ENCODE measurements at regions not wholly inside any gene's neighbourhood (a gene's known extent, or its start where the extent isn't known, plus 50 kb on each side); places are given as distances from the start of the nearest gene placed in this dataset.

GRCh38 chr20:51953731-51954340 lies 151.5 kb upstream of the SALL4 start:
- no peaks in the 10 kb centered on the region for H3K27me3 Mint-ChIP-seq (ENCODE audit: unreplicated experiment)
- intact Hi-C loops (cut with micrococcal nuclease; ENCODE audit: unreplicated experiment), result no loop called here
- TF ChIP-seq, protein P1, sequence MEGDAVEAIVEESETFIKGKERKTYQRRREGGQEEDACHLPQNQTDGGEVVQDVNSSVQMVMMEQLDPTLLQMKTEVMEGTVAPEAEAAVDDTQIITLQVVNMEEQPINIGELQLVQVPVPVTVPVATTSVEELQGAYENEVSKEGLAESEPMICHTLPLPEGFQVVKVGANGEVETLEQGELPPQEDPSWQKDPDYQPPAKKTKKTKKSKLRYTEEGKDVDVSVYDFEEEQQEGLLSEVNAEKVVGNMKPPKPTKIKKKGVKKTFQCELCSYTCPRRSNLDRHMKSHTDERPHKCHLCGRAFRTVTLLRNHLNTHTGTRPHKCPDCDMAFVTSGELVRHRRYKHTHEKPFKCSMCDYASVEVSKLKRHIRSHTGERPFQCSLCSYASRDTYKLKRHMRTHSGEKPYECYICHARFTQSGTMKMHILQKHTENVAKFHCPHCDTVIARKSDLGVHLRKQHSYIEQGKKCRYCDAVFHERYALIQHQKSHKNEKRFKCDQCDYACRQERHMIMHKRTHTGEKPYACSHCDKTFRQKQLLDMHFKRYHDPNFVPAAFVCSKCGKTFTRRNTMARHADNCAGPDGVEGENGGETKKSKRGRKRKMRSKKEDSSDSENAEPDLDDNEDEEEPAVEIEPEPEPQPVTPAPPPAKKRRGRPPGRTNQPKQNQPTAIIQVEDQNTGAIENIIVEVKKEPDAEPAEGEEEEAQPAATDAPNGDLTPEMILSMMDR (IDR thresholded peaks at IDR 0.05; ENCODE audit: unreplicated experiment), result no peak
- no TSS peak for BruUV-seq (replicated peaks)
- CTCF ChIA-PET, result interaction anchor here (0.7 kb wide), 1 partner anchor 106 kb away, joined by 5 read pairs; no protein-coding TSS in a partner anchor
- H3K4me3 Mint-ChIP-seq (ENCODE audit: low read depth, unreplicated experiment), result no peak overlapping the region
- no peak overlapping the region for H3K27ac Mint-ChIP-seq (ENCODE audit: unreplicated experiment)
- no peak for DNase-seq
- peaks cover 8% of the 10 kb centered on the region for H3K4me1 Mint-ChIP-seq (ENCODE audit: low read depth, unreplicated experiment)
- H3K9me3 Mint-ChIP-seq (ENCODE audit: low read depth, unreplicated experiment), result no peaks in the 10 kb centered on the region
- H3K36me3 Mint-ChIP-seq (ENCODE audit: insufficient read depth, unreplicated experiment), result peaks cover 4% of the 10 kb centered on the region

DNA sequence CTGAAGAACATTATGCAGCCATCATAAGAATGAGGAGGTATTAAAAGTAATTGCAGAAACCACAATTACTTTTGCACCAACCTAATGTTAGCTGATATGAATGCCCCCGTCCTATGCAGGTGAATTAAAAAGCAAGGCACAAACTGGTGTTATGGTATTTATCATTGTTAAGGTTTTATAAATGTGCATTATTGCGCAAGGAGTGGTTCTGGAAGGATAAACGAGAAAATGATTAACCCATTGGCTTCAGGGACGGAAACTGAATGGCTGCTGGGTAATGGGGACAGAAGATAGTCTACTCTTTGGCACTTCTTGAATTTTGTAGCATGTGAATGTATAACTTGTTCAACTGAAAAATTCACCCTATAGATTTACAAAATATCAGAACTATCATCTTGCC lies 148.6 kb upstream of the SALL4 start:
- Mint-ChIP-seq H3K9me3 (ENCODE audit: low read depth, unreplicated experiment) (no peaks in the 10 kb centered on the region), H3K4me1 (ENCODE audit: low read depth, unreplicated experiment) (peaks cover 8% of the 10 kb centered on the region), H3K27ac (ENCODE audit: unreplicated experiment) (no peak overlapping the region), H3K4me3 (ENCODE audit: low read depth, unreplicated experiment) (no peak overlapping the region), H3K36me3 (ENCODE audit: insufficient read depth, unreplicated experiment) (peaks cover 4% of the 10 kb centered on the region), H3K27me3 (ENCODE audit: unreplicated experiment) (no peaks in the 10 kb centered on the region)
- no peak for DNase-seq
- intact Hi-C loops (cut with micrococcal nuclease; ENCODE audit: unreplicated experiment), result no loop called here
- TF ChIP-seq, protein P1 (IDR thresholded peaks at IDR 0.05; ENCODE audit: unreplicated experiment), result no peak
- BruUV-seq (replicated peaks), result no TSS peak
- CTCF ChIA-PET, result no interaction called here

DNA sequence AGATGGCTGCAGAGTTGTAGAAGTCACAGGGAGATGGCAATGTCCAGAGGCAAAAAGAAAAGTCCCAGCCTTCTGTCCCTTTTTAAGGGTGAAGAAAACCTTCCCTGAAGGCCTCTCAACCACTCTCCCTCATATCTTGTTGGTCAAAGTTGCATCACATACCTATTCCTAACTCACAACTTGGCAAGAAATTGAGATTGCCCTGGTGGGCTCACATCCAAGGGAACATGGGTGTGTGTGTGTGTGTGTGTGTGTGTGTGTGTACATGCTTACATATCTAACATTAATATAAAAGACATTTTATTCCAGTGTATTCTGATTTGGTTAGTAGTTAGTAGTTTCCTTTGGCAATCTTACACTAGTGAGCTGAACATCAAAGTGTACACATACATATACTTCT lies 144.3 kb upstream of the SALL4 start:
- TF ChIP-seq, protein P1 (IDR thresholded peaks at IDR 0.05; ENCODE audit: unreplicated experiment), result no peak
- no peak for DNase-seq
- H3K9me3 Mint-ChIP-seq (ENCODE audit: low read depth, unreplicated experiment), result no peaks in the 10 kb centered on the region
- H3K4me3 Mint-ChIP-seq (ENCODE audit: low read depth, unreplicated experiment), result no peak overlapping the region
- no TSS peak for BruUV-seq (replicated peaks)
- no peaks in the 10 kb centered on the region for H3K36me3 Mint-ChIP-seq (ENCODE audit: insufficient read depth, unreplicated experiment)
- H3K27me3 Mint-ChIP-seq (ENCODE audit: unreplicated experiment), result no peaks in the 10 kb centered on the region
- intact Hi-C loops (cut with micrococcal nuclease; ENCODE audit: unreplicated experiment), result no loop called here
- CTCF ChIA-PET, result interaction anchor here (0.5 kb wide), 1 partner anchor 172 kb away, joined by 7 read pairs; no protein-coding TSS in a partner anchor
- H3K27ac Mint-ChIP-seq (ENCODE audit: unreplicated experiment), result no peak overlapping the region
- no peaks in the 10 kb centered on the region for H3K4me1 Mint-ChIP-seq (ENCODE audit: low read depth, unreplicated experiment)

DNA sequence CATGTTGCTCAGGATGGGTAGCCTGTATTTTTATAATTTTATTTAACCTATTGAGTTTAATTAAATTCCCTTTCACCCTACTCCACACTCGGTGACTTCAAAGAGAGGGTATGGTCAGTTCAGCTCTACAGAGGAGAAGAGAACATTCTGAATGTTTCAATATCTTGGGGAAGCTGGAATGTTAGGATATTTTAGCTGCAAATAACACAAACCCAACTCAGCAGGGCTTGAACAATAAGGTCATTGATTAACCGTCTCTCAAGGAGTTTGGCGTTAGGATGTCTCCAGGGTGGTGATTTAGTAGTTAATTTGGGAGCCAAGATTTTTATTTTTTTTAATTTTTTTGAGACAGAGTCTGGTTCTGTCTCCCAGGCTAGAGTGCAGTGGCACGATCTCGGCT lies 143.6 kb upstream of the SALL4 start:
- H3K9me3 Mint-ChIP-seq (ENCODE audit: low read depth, unreplicated experiment), result no peaks in the 10 kb centered on the region
- H3K4me3 Mint-ChIP-seq (ENCODE audit: low read depth, unreplicated experiment), result no peak overlapping the region
- no peaks in the 10 kb centered on the region for H3K36me3 Mint-ChIP-seq (ENCODE audit: insufficient read depth, unreplicated experiment)
- no TSS peak for BruUV-seq (replicated peaks)
- intact Hi-C loops (cut with micrococcal nuclease; ENCODE audit: unreplicated experiment), result no loop called here
- TF ChIP-seq, protein P1 (IDR thresholded peaks at IDR 0.05; ENCODE audit: unreplicated experiment), result no peak
- no peak overlapping the region for H3K27ac Mint-ChIP-seq (ENCODE audit: unreplicated experiment)
- H3K27me3 Mint-ChIP-seq (ENCODE audit: unreplicated experiment), result no peaks in the 10 kb centered on the region
- no peaks in the 10 kb centered on the region for H3K4me1 Mint-ChIP-seq (ENCODE audit: low read depth, unreplicated experiment)
- CTCF ChIA-PET, result interaction anchor here (0.7 kb wide), 1 partner anchor 538 kb away, joined by 3 read pairs; no protein-coding TSS in a partner anchor
- no peak for DNase-seq
